ENCODE measurements at regions not wholly inside any gene's neighbourhood (a gene's known extent, or its start where the extent isn't known, plus 50 kb on each side); places are given as distances from the start of the nearest gene placed in this dataset.

DNA sequence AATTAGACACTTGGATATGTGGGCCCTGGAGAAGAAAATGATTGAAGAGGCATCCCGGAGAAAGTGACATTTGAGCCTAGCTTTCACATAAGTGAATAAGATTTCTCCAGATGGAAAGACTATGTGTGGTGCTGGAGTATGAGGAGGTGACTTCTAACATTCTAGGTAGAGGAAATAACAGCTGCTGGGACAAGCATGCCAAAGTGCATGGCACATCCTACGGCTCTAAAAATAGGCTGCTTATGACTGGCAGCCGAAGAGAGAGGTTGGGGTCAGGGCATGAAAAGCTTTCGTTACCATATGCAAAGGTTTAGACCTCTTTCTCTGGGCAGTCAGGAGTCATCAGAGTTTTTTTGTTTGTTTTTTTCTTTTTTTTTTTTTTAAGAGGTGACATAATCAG, 142.0 kb downstream of the SOX3 start:
- no peak for TF ChIP-seq JUND (IDR thresholded peaks at IDR 0.05)
- no peak for TF ChIP-seq GABPA (IDR thresholded peaks at IDR 0.05 in 1 of 2, conservative IDR thresholded peaks at IDR 0.05 in 1 of 2)
- TF ChIP-seq HNF4G (IDR thresholded peaks at IDR 0.05): no peak
- Histone ChIP-seq H3K9me3 (ENCODE audit: control insufficient read depth in 4 of 4, low read length in 3 of 4) (no peaks in the 10 kb centered on the region), H3K9ac (ENCODE audit: low read depth in 1 of 2, low read length in 2 of 2) (no peak overlapping the region), H3K4me1 (ENCODE audit: control insufficient read depth in 4 of 4, insufficient read depth in 4 of 4, low read length in 3 of 4) (no peaks in the 10 kb centered on the region), H3K4me3 (ENCODE audit: low read depth in 1 of 3, low read length in 3 of 3) (no peak overlapping the region), H3K36me3 (ENCODE audit: control insufficient read depth in 4 of 4, insufficient read depth in 3 of 4, low read depth in 1 of 4, low read length in 3 of 4) (no peaks in the 10 kb centered on the region), H3K27ac (ENCODE audit: low read depth in 1 of 2, low read length in 2 of 2) (no peak overlapping the region), H3K27me3 (ENCODE audit: control insufficient read depth in 4 of 4, insufficient read depth in 4 of 4, low read length in 3 of 4) (no peaks in the 10 kb centered on the region)
- DNase-seq (ENCODE audit: low spot score): no peak
- WGBS: 84% methylated on average over 4 of the region's 4 CpGs

DNA sequence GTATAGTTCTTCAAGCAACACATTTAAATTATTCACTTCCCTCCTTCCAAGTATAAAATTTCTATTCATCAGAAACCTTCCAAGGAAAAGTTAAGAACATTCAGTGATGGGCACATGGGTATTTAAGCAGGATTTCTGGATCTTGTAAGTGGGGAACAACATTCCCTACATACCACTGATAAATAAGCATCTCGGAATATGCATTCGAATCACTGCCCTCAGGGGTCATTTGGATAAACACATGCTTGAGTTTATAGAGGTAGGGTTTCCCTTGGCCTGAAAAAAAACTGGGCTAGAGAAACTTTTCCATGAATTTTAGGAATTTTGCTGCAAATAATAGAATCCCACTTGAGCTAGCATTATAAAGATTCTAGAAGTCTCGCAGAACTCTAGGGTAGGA, 143.9 kb downstream of the SOX3 start:
- Histone ChIP-seq H3K9me3 (ENCODE audit: control insufficient read depth in 4 of 4, low read length in 3 of 4) (no peaks in the 10 kb centered on the region), H3K27me3 (ENCODE audit: control insufficient read depth in 4 of 4, insufficient read depth in 4 of 4, low read length in 3 of 4) (no peaks in the 10 kb centered on the region), H3K27ac (ENCODE audit: low read depth in 1 of 2, low read length in 2 of 2) (no peak overlapping the region), H3K4me1 (ENCODE audit: control insufficient read depth in 4 of 4, insufficient read depth in 4 of 4, low read length in 3 of 4) (no peaks in the 10 kb centered on the region), H3K36me3 (ENCODE audit: control insufficient read depth in 4 of 4, insufficient read depth in 3 of 4, low read depth in 1 of 4, low read length in 3 of 4) (no peaks in the 10 kb centered on the region), H3K4me3 (ENCODE audit: low read depth in 1 of 3, low read length in 3 of 3) (no peak overlapping the region), H3K9ac (ENCODE audit: low read depth in 1 of 2, low read length in 2 of 2) (no peak overlapping the region)
- TF ChIP-seq GABPA (IDR thresholded peaks at IDR 0.05 in 1 of 2, conservative IDR thresholded peaks at IDR 0.05 in 1 of 2): no peak
- no peak for TF ChIP-seq SP1 (IDR thresholded peaks at IDR 0.05)
- TF ChIP-seq NR2F2 (IDR thresholded peaks at IDR 0.05): no peak
- TF ChIP-seq, protein P1, sequence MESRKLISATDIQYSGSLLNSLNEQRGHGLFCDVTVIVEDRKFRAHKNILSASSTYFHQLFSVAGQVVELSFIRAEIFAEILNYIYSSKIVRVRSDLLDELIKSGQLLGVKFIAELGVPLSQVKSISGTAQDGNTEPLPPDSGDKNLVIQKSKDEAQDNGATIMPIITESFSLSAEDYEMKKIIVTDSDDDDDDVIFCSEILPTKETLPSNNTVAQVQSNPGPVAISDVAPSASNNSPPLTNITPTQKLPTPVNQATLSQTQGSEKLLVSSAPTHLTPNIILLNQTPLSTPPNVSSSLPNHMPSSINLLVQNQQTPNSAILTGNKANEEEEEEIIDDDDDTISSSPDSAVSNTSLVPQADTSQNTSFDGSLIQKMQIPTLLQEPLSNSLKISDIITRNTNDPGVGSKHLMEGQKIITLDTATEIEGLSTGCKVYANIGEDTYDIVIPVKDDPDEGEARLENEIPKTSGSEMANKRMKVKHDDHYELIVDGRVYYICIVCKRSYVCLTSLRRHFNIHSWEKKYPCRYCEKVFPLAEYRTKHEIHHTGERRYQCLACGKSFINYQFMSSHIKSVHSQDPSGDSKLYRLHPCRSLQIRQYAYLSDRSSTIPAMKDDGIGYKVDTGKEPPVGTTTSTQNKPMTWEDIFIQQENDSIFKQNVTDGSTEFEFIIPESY (IDR thresholded peaks at IDR 0.05): no peak
- no peak for TF ChIP-seq FOXA1 (IDR thresholded peaks at IDR 0.05)
- TF ChIP-seq, protein P2, sequence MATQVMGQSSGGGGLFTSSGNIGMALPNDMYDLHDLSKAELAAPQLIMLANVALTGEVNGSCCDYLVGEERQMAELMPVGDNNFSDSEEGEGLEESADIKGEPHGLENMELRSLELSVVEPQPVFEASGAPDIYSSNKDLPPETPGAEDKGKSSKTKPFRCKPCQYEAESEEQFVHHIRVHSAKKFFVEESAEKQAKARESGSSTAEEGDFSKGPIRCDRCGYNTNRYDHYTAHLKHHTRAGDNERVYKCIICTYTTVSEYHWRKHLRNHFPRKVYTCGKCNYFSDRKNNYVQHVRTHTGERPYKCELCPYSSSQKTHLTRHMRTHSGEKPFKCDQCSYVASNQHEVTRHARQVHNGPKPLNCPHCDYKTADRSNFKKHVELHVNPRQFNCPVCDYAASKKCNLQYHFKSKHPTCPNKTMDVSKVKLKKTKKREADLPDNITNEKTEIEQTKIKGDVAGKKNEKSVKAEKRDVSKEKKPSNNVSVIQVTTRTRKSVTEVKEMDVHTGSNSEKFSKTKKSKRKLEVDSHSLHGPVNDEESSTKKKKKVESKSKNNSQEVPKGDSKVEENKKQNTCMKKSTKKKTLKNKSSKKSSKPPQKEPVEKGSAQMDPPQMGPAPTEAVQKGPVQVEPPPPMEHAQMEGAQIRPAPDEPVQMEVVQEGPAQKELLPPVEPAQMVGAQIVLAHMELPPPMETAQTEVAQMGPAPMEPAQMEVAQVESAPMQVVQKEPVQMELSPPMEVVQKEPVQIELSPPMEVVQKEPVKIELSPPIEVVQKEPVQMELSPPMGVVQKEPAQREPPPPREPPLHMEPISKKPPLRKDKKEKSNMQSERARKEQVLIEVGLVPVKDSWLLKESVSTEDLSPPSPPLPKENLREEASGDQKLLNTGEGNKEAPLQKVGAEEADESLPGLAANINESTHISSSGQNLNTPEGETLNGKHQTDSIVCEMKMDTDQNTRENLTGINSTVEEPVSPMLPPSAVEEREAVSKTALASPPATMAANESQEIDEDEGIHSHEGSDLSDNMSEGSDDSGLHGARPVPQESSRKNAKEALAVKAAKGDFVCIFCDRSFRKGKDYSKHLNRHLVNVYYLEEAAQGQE (IDR thresholded peaks at IDR 0.05): no peak
- no peak for TF ChIP-seq HNF4A (conservative IDR thresholded peaks at IDR 0.05)
- no peak for TF ChIP-seq FOXA2 (IDR thresholded peaks at IDR 0.05)
- no peak for TF ChIP-seq JUND (IDR thresholded peaks at IDR 0.05)
- TF ChIP-seq HNF4G (IDR thresholded peaks at IDR 0.05): no peak
- no peak for TF ChIP-seq TAF1 (conservative IDR thresholded peaks at IDR 0.05)
- no peak for TF ChIP-seq EGR1 (IDR thresholded peaks at IDR 0.05; ENCODE audit: low read depth in 2 of 2)
- TF ChIP-seq, protein P3, sequence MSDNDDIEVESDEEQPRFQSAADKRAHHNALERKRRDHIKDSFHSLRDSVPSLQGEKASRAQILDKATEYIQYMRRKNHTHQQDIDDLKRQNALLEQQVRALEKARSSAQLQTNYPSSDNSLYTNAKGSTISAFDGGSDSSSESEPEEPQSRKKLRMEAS (IDR thresholded peaks at IDR 0.05): no peak
- TF ChIP-seq, protein P4, sequence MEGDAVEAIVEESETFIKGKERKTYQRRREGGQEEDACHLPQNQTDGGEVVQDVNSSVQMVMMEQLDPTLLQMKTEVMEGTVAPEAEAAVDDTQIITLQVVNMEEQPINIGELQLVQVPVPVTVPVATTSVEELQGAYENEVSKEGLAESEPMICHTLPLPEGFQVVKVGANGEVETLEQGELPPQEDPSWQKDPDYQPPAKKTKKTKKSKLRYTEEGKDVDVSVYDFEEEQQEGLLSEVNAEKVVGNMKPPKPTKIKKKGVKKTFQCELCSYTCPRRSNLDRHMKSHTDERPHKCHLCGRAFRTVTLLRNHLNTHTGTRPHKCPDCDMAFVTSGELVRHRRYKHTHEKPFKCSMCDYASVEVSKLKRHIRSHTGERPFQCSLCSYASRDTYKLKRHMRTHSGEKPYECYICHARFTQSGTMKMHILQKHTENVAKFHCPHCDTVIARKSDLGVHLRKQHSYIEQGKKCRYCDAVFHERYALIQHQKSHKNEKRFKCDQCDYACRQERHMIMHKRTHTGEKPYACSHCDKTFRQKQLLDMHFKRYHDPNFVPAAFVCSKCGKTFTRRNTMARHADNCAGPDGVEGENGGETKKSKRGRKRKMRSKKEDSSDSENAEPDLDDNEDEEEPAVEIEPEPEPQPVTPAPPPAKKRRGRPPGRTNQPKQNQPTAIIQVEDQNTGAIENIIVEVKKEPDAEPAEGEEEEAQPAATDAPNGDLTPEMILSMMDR (IDR thresholded peaks at IDR 0.05; ENCODE audit: low read depth, low read length, missing input control): no peak
- TF ChIP-seq, protein P5, sequence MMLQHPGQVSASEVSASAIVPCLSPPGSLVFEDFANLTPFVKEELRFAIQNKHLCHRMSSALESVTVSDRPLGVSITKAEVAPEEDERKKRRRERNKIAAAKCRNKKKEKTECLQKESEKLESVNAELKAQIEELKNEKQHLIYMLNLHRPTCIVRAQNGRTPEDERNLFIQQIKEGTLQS (IDR thresholded peaks at IDR 0.05): no peak
- no peak for TF ChIP-seq YY1 (IDR thresholded peaks at IDR 0.05)
- no peak for TF ChIP-seq RXRA (IDR thresholded peaks at IDR 0.05)
- no peak for TF ChIP-seq RAD21 (IDR thresholded peaks at IDR 0.05)
- no peak for DNase-seq (ENCODE audit: low spot score)
- WGBS: 63% methylated on average over 3 of the region's 3 CpGs
